ENCODE measurements at regions not wholly inside any gene's neighbourhood (a gene's known extent, or its start where the extent isn't known, plus 50 kb on each side); places are given as distances from the start of the nearest gene placed in this dataset.

- TF ChIP-seq, protein P1, sequence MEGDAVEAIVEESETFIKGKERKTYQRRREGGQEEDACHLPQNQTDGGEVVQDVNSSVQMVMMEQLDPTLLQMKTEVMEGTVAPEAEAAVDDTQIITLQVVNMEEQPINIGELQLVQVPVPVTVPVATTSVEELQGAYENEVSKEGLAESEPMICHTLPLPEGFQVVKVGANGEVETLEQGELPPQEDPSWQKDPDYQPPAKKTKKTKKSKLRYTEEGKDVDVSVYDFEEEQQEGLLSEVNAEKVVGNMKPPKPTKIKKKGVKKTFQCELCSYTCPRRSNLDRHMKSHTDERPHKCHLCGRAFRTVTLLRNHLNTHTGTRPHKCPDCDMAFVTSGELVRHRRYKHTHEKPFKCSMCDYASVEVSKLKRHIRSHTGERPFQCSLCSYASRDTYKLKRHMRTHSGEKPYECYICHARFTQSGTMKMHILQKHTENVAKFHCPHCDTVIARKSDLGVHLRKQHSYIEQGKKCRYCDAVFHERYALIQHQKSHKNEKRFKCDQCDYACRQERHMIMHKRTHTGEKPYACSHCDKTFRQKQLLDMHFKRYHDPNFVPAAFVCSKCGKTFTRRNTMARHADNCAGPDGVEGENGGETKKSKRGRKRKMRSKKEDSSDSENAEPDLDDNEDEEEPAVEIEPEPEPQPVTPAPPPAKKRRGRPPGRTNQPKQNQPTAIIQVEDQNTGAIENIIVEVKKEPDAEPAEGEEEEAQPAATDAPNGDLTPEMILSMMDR (IDR thresholded peaks at IDR 0.05; ENCODE audit: low read depth, low read length), result no peak
- TF ChIP-seq EZH2phosphoT487 (IDR thresholded peaks at IDR 0.05; ENCODE audit: low read depth), result no peak
These were observed 1049.9 kb downstream of the TSN start for GRCh38 chr2:122805346-122805745.

Data from OCI-LY3 (cell line).